ENCODE measurements at regions not wholly inside any gene's neighbourhood (a gene's known extent, or its start where the extent isn't known, plus 50 kb on each side); places are given as distances from the start of the nearest gene placed in this dataset.
A peak's percentile ranks its signal among the peaks of the same experiment; 100 is the strongest.

GRCh38 chr2:19003554-19003953, 354.9 kb downstream of the OSR1 start:
- no peak overlapping the region for H3K4me3 ChIP-seq
- no peaks in the 10 kb centered on the region for H3K27me3 ChIP-seq
- H3K27ac ChIP-seq, result no peak overlapping the region
- TF ChIP-seq CTCF (IDR thresholded peaks at IDR 0.05), result no peak
- no peak for TF ChIP-seq POLR2A (IDR thresholded peaks at IDR 0.05)
- no peak for TF ChIP-seq POLR2AphosphoS5 (IDR thresholded peaks at IDR 0.05; ENCODE audit: insufficient read depth in 1 of 2, low read depth in 1 of 2)
- H3K36me3 ChIP-seq, result no peaks in the 10 kb centered on the region
- no peak for DNase-seq (ENCODE audit: extremely low spot score in 2 of 2)
- intact Hi-C loops (cut with DNase I), result no loop called here
- no peaks in the 10 kb centered on the region for H3K4me1 ChIP-seq
- no peaks in the 10 kb centered on the region for H3K9me3 ChIP-seq

GRCh38 chr2:19000776-19001175, 357.6 kb downstream of the OSR1 start:
- H3K27ac ChIP-seq, result no peak overlapping the region
- no peak overlapping the region for H3K4me3 ChIP-seq
- TF ChIP-seq CTCF (IDR thresholded peaks at IDR 0.05) (no peak), POLR2A (IDR thresholded peaks at IDR 0.05) (no peak), POLR2AphosphoS5 (IDR thresholded peaks at IDR 0.05; ENCODE audit: insufficient read depth in 1 of 2, low read depth in 1 of 2) (no peak)
- no peaks in the 10 kb centered on the region for H3K36me3 ChIP-seq
- H3K9me3 ChIP-seq, result no peaks in the 10 kb centered on the region
- H3K4me1 ChIP-seq, result no peaks in the 10 kb centered on the region
- no peaks in the 10 kb centered on the region for H3K27me3 ChIP-seq
- no peak for DNase-seq (ENCODE audit: extremely low spot score in 2 of 2)
- intact Hi-C loops (cut with DNase I), result no loop called here

GRCh38 chr2:18999198-18999597, 359.2 kb downstream of the OSR1 start:
- intact Hi-C loops (cut with DNase I), result no loop called here
- H3K9me3 ChIP-seq, result no peaks in the 10 kb centered on the region
- H3K27me3 ChIP-seq, result no peaks in the 10 kb centered on the region
- H3K4me3 ChIP-seq, result no peak overlapping the region
- H3K36me3 ChIP-seq, result no peaks in the 10 kb centered on the region
- DNase-seq (ENCODE audit: extremely low spot score in 2 of 2), result no peak
- no peak overlapping the region for H3K27ac ChIP-seq
- TF ChIP-seq POLR2AphosphoS5 (IDR thresholded peaks at IDR 0.05; ENCODE audit: insufficient read depth in 1 of 2, low read depth in 1 of 2) (no peak), CTCF (IDR thresholded peaks at IDR 0.05) (no peak)
- H3K4me1 ChIP-seq, result peaks cover 2% of the 10 kb centered on the region

- Histone ChIP-seq H3K4me1 (peaks cover 9% of the 10 kb centered on the region), H3K36me3 (no peaks in the 10 kb centered on the region), H3K27me3 (no peaks in the 10 kb centered on the region), H3K27ac (no peak overlapping the region), H3K9me3 (no peaks in the 10 kb centered on the region), H3K4me3 (no peak overlapping the region)
- intact Hi-C loops (cut with DNase I), result no loop called here
- DNase-seq (ENCODE audit: extremely low spot score in 2 of 2), result no peak
- TF ChIP-seq POLR2AphosphoS5 (IDR thresholded peaks at IDR 0.05; ENCODE audit: insufficient read depth in 1 of 2, low read depth in 1 of 2) (no peak), CTCF (IDR thresholded peaks at IDR 0.05) (no peak), POLR2A (IDR thresholded peaks at IDR 0.05) (no peak)
These were observed 359.9 kb downstream of the OSR1 start for GRCh38 chr2:18998491-18998890.

GRCh38 chr2:18993756-18994338, 364.6 kb downstream of the OSR1 start:
- peak overlapping the region; percentile 6 for H3K27ac ChIP-seq
- DNase-seq (ENCODE audit: extremely low spot score in 2 of 2), result no peak
- TF ChIP-seq POLR2A (IDR thresholded peaks at IDR 0.05), result no peak
- no peak for TF ChIP-seq POLR2AphosphoS5 (IDR thresholded peaks at IDR 0.05; ENCODE audit: insufficient read depth in 1 of 2, low read depth in 1 of 2)
- TF ChIP-seq CTCF (IDR thresholded peaks at IDR 0.05), result no peak
- peaks cover 32% of the 10 kb centered on the region for H3K4me1 ChIP-seq
- H3K36me3 ChIP-seq, result no peaks in the 10 kb centered on the region
- H3K9me3 ChIP-seq, result no peaks in the 10 kb centered on the region
- H3K4me3 ChIP-seq, result no peak overlapping the region
- intact Hi-C loops (cut with DNase I), result no loop called here
- H3K27me3 ChIP-seq, result no peaks in the 10 kb centered on the region

Data from vagina (tissue), 2 donors.